ENCODE measurements at regions not wholly inside any gene's neighbourhood (a gene's known extent, or its start where the extent isn't known, plus 50 kb on each side); places are given as distances from the start of the nearest gene placed in this dataset.
"Not testable (repeated sequence)": the region's sequence is repeated elsewhere in the genome, so short reads cannot be mapped to it uniquely, and the experiment has no call there.

GRCh38 chr2:189350540-189351209 is 90.6 kb upstream of the WDR75 start:
- H3K36me3 ChIP-seq (ENCODE audit: control insufficient read depth, insufficient read depth, low read length) = no peaks in the 10 kb centered on the region
- no peak overlapping the region for H3K27ac ChIP-seq (ENCODE audit: low read depth, low read length)
- peak in 2 of 6 donors; percentile 6 to 45 for DNase-seq (ENCODE audit: low read depth in 4 of 6, low spot score in 6 of 6)
- H3K9me3 ChIP-seq (ENCODE audit: control insufficient read depth, insufficient read depth, low read length) = no peaks in the 10 kb centered on the region
- H3K4me1 ChIP-seq (ENCODE audit: control insufficient read depth, insufficient read depth, low read length) = no peaks in the 10 kb centered on the region
- no peak overlapping the region for H3K4me3 ChIP-seq (ENCODE audit: low read depth, low read length)
- H3K27me3 ChIP-seq (ENCODE audit: control insufficient read depth, insufficient read depth, low read length) = no peaks in the 10 kb centered on the region
- WGBS (ENCODE audit: insufficient coverage) = 19% methylated on average over 2 of the region's 3 CpGs

GRCh38 chr2:189351933-189352332 is 89.3 kb upstream of the WDR75 start:
- DNase-seq (ENCODE audit: low read depth in 4 of 6, low spot score in 6 of 6); H3K4me3 ChIP-seq (ENCODE audit: low read depth, low read length); H3K27me3 ChIP-seq (ENCODE audit: control insufficient read depth, insufficient read depth, low read length); H3K27ac ChIP-seq (ENCODE audit: low read depth, low read length); H3K4me1 ChIP-seq (ENCODE audit: control insufficient read depth, insufficient read depth, low read length); H3K9me3 ChIP-seq (ENCODE audit: control insufficient read depth, insufficient read depth, low read length); H3K36me3 ChIP-seq (ENCODE audit: control insufficient read depth, insufficient read depth, low read length): not testable (repeated sequence)
- WGBS (ENCODE audit: insufficient coverage) = no CpG with 5 or more reads among the region's 1 CpG

- H3K9me3 ChIP-seq (ENCODE audit: control insufficient read depth, insufficient read depth, low read length); H3K4me1 ChIP-seq (ENCODE audit: control insufficient read depth, insufficient read depth, low read length); H3K36me3 ChIP-seq (ENCODE audit: control insufficient read depth, insufficient read depth, low read length); DNase-seq (ENCODE audit: low read depth in 4 of 6, low spot score in 6 of 6); H3K4me3 ChIP-seq (ENCODE audit: low read depth, low read length); H3K27ac ChIP-seq (ENCODE audit: low read depth, low read length); H3K27me3 ChIP-seq (ENCODE audit: control insufficient read depth, insufficient read depth, low read length): not testable (repeated sequence)
- WGBS (ENCODE audit: insufficient coverage) = 83% methylated on average over 4 of the region's 4 CpGs
Measured at GRCh38 chr2:189357375-189357774, 83.9 kb upstream of the WDR75 start.

GRCh38 chr2:189360861-189361260 is 80.4 kb upstream of the WDR75 start:
- no peaks in the 10 kb centered on the region for H3K4me1 ChIP-seq (ENCODE audit: control insufficient read depth, insufficient read depth, low read length)
- no peaks in the 10 kb centered on the region for H3K36me3 ChIP-seq (ENCODE audit: control insufficient read depth, insufficient read depth, low read length)
- no peak overlapping the region for H3K4me3 ChIP-seq (ENCODE audit: low read depth, low read length)
- no peaks in the 10 kb centered on the region for H3K9me3 ChIP-seq (ENCODE audit: control insufficient read depth, insufficient read depth, low read length)
- no peak for DNase-seq (ENCODE audit: low read depth in 4 of 6, low spot score in 6 of 6)
- H3K27me3 ChIP-seq (ENCODE audit: control insufficient read depth, insufficient read depth, low read length) = no peaks in the 10 kb centered on the region
- WGBS (ENCODE audit: insufficient coverage) = 57% methylated on average over 1 of the region's 1 CpG
- no peak overlapping the region for H3K27ac ChIP-seq (ENCODE audit: low read depth, low read length)

GRCh38 chr2:189362283-189362682 is 79.0 kb upstream of the WDR75 start:
- Histone ChIP-seq H3K27me3 (ENCODE audit: control insufficient read depth, insufficient read depth, low read length) (no peaks in the 10 kb centered on the region), H3K4me1 (ENCODE audit: control insufficient read depth, insufficient read depth, low read length) (no peaks in the 10 kb centered on the region), H3K27ac (ENCODE audit: low read depth, low read length) (no peak overlapping the region), H3K36me3 (ENCODE audit: control insufficient read depth, insufficient read depth, low read length) (no peaks in the 10 kb centered on the region), H3K9me3 (ENCODE audit: control insufficient read depth, insufficient read depth, low read length) (no peaks in the 10 kb centered on the region), H3K4me3 (ENCODE audit: low read depth, low read length) (no peak overlapping the region)
- DNase-seq (ENCODE audit: low read depth in 4 of 6, low spot score in 6 of 6) = no peak

- DNase-seq (ENCODE audit: low read depth in 4 of 6, low spot score in 6 of 6) = no peak
- Histone ChIP-seq H3K4me1 (ENCODE audit: control insufficient read depth, insufficient read depth, low read length) (no peaks in the 10 kb centered on the region), H3K27ac (ENCODE audit: low read depth, low read length) (no peak overlapping the region), H3K27me3 (ENCODE audit: control insufficient read depth, insufficient read depth, low read length) (no peaks in the 10 kb centered on the region), H3K9me3 (ENCODE audit: control insufficient read depth, insufficient read depth, low read length) (no peaks in the 10 kb centered on the region), H3K4me3 (ENCODE audit: low read depth, low read length) (no peak overlapping the region), H3K36me3 (ENCODE audit: control insufficient read depth, insufficient read depth, low read length) (no peaks in the 10 kb centered on the region)
- no CpG with 5 or more reads among the region's 2 CpGs for WGBS (ENCODE audit: insufficient coverage)
Measured at GRCh38 chr2:189363559-189363958, 77.7 kb upstream of the WDR75 start.

- Histone ChIP-seq H3K4me3 (ENCODE audit: low read depth, low read length) (no peak overlapping the region), H3K4me1 (ENCODE audit: control insufficient read depth, insufficient read depth, low read length) (no peaks in the 10 kb centered on the region), H3K36me3 (ENCODE audit: control insufficient read depth, insufficient read depth, low read length) (no peaks in the 10 kb centered on the region), H3K9me3 (ENCODE audit: control insufficient read depth, insufficient read depth, low read length) (no peaks in the 10 kb centered on the region), H3K27me3 (ENCODE audit: control insufficient read depth, insufficient read depth, low read length) (no peaks in the 10 kb centered on the region), H3K27ac (ENCODE audit: low read depth, low read length) (no peak overlapping the region)
- no CpG with 5 or more reads among the region's 3 CpGs for WGBS (ENCODE audit: insufficient coverage)
- no peak for DNase-seq (ENCODE audit: low read depth in 4 of 6, low spot score in 6 of 6)
Measured at GRCh38 chr2:189364607-189365006, 76.7 kb upstream of the WDR75 start.

GRCh38 chr2:189366349-189366748 is 74.9 kb upstream of the WDR75 start:
- no CpG with 5 or more reads among the region's 3 CpGs for WGBS (ENCODE audit: insufficient coverage)
- no peak overlapping the region for H3K27ac ChIP-seq (ENCODE audit: low read depth, low read length)
- DNase-seq (ENCODE audit: low read depth in 4 of 6, low spot score in 6 of 6) = no peak
- no peaks in the 10 kb centered on the region for H3K9me3 ChIP-seq (ENCODE audit: control insufficient read depth, insufficient read depth, low read length)
- H3K27me3 ChIP-seq (ENCODE audit: control insufficient read depth, insufficient read depth, low read length) = no peaks in the 10 kb centered on the region
- no peaks in the 10 kb centered on the region for H3K4me1 ChIP-seq (ENCODE audit: control insufficient read depth, insufficient read depth, low read length)
- no peaks in the 10 kb centered on the region for H3K36me3 ChIP-seq (ENCODE audit: control insufficient read depth, insufficient read depth, low read length)
- no peak overlapping the region for H3K4me3 ChIP-seq (ENCODE audit: low read depth, low read length)

- DNase-seq (ENCODE audit: low read depth in 4 of 6, low spot score in 6 of 6) = no peak
- H3K4me1 ChIP-seq (ENCODE audit: control insufficient read depth, insufficient read depth, low read length) = no peaks in the 10 kb centered on the region
- no peak overlapping the region for H3K27ac ChIP-seq (ENCODE audit: low read depth, low read length)
- no peaks in the 10 kb centered on the region for H3K9me3 ChIP-seq (ENCODE audit: control insufficient read depth, insufficient read depth, low read length)
- H3K36me3 ChIP-seq (ENCODE audit: control insufficient read depth, insufficient read depth, low read length) = no peaks in the 10 kb centered on the region
- no peaks in the 10 kb centered on the region for H3K27me3 ChIP-seq (ENCODE audit: control insufficient read depth, insufficient read depth, low read length)
- 79% methylated on average over 2 of the region's 2 CpGs for WGBS (ENCODE audit: insufficient coverage)
- H3K4me3 ChIP-seq (ENCODE audit: low read depth, low read length) = no peak overlapping the region
Measured at GRCh38 chr2:189367343-189367742, 73.9 kb upstream of the WDR75 start.

- WGBS (ENCODE audit: insufficient coverage) = no CpG with 5 or more reads among the region's 3 CpGs
- no peak for DNase-seq (ENCODE audit: low read depth in 4 of 6, low spot score in 6 of 6)
- H3K27me3 ChIP-seq (ENCODE audit: control insufficient read depth, insufficient read depth, low read length) = no peaks in the 10 kb centered on the region
- H3K4me3 ChIP-seq (ENCODE audit: low read depth, low read length) = no peak overlapping the region
- H3K36me3 ChIP-seq (ENCODE audit: control insufficient read depth, insufficient read depth, low read length) = no peaks in the 10 kb centered on the region
- H3K27ac ChIP-seq (ENCODE audit: low read depth, low read length) = no peak overlapping the region
- H3K4me1 ChIP-seq (ENCODE audit: control insufficient read depth, insufficient read depth, low read length) = no peaks in the 10 kb centered on the region
- H3K9me3 ChIP-seq (ENCODE audit: control insufficient read depth, insufficient read depth, low read length) = no peaks in the 10 kb centered on the region
Measured at GRCh38 chr2:189369566-189369965, 71.7 kb upstream of the WDR75 start.

Data from spinal cord (tissue), 9 donors.